ENCODE measurements at regions not wholly inside any gene's neighbourhood (a gene's known extent, or its start where the extent isn't known, plus 50 kb on each side); places are given as distances from the start of the nearest gene placed in this dataset.

DNA sequence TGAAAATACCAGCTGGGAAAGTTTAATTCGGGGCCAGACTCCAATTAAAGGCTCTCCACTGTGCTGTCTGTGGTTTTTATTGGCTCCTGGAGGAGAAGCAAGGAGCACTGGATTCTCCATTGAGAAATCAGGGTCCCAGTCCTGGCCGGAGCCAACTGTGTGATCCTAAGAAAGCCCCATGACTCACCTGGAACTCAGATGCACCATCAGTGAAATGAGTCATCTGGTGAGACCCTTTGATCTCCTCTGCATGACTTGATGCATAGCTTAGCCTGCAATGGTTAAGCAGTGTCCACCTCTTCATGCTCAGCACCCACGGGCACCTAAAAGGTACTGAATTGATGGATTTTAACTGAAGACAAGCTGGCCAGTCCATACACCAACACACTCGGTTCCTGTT, 119.2 kb upstream of the VCX3B start:
- Mint-ChIP-seq H3K36me3 (ENCODE audit: low read depth) (no peaks in the 10 kb centered on the region), H3K4me3 (no peak overlapping the region), H3K27me3 (ENCODE audit: low read depth) (no peaks in the 10 kb centered on the region), H3K9me3 (peaks cover 6% of the 10 kb centered on the region), H3K4me1 (ENCODE audit: low read depth) (no peaks in the 10 kb centered on the region), H3K27ac (no peak overlapping the region)
- CTCF ChIA-PET: no interaction called here
- no peak for DNase-seq
- intact Hi-C loops (cut with micrococcal nuclease): no loop called here

DNA sequence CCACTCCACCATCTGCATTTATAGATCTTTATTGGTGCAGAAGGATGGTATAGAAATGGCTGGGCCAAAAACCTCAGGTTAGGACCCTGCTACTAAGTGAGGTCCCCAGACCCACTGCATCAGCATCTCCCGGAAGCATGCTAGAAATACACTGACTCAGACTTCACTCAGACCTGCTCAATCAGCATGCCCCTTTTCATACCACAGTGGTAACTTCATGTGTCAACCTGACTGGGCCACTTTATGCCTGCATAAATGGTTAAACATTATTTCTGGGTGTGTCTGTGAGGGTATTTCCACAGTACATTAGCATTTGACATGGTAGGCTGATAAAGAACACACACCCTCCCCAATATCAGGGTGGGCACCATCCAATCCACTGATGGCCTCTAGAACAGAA, 118.6 kb upstream of the VCX3B start:
- DNase-seq: no peak
- peaks cover 7% of the 10 kb centered on the region for H3K9me3 Mint-ChIP-seq
- H3K27me3 Mint-ChIP-seq (ENCODE audit: low read depth): no peaks in the 10 kb centered on the region

DNA sequence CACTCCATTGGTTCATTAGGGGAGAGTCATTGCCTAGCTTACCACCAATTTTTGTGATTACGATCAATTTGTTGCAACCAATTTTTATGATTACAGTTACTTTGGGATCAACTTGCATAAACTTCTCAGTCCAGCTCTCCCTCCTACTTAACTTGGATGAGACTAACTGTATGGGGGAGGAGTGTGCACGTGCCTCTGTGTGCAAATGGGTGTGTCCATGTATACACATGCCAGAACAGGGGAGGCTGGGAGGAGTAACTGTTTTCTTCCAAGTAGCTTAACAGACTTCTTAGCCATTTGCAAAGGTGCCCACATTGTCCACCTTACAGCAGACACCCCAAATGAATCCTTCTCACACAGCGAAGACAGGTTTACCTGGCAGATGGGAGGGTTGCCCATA, 117.7 kb upstream of the VCX3B start:
- CTCF ChIA-PET: no interaction called here
- Mint-ChIP-seq H3K4me3 (no peak overlapping the region), H3K4me1 (ENCODE audit: low read depth) (no peaks in the 10 kb centered on the region), H3K27me3 (ENCODE audit: low read depth) (no peaks in the 10 kb centered on the region), H3K9me3 (peaks cover 7% of the 10 kb centered on the region), H3K36me3 (ENCODE audit: low read depth) (no peaks in the 10 kb centered on the region), H3K27ac (no peak overlapping the region)
- intact Hi-C loops (cut with micrococcal nuclease): no loop called here
- no peak for DNase-seq

More for the DNA sequence above, 118.6 kb upstream of the VCX3B start:
- Mint-ChIP-seq H3K27ac (no peak overlapping the region), H3K4me3 (no peak overlapping the region), H3K4me1 (ENCODE audit: low read depth) (no peaks in the 10 kb centered on the region), H3K36me3 (ENCODE audit: low read depth) (no peaks in the 10 kb centered on the region)
- intact Hi-C loops (cut with micrococcal nuclease): no loop called here
- CTCF ChIA-PET: no interaction called here

DNA sequence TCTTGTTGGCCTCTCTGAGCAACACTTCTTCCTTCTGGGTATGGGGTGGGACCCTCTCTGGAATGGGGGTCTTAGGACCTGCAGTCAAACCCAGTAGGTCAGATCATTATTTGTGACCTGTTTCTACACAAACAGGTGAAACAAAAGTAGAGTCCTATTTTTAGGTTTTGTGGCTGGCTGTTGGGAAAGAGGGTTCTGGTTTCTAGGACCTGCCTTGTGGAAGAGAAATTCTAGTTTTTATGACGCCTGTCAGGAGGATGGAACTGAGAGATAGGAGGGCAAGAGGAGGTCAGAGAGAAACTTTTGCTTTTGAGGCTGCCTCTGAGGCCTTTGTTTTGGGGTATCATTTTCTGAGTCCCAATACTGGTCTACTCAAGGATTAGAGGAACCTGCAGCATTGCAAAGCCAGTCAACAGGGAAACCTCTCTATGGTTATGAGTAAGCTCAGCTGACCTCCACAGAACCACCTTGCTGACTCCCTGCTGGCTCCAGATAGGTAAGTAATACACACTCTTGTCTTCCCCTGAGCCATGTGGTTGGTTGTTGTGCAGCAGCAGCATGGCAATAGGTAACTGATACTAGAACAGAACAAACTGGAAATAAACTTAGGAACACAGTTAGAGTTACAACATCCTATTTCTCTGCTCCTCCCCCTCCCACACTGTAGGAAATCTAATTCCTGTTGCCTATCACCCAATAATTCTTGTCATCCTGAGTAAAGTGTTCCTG, 114.7 kb upstream of the VCX3B start:
- no peaks in the 10 kb centered on the region for H3K27me3 Mint-ChIP-seq (ENCODE audit: low read depth)
- no peak for DNase-seq
- no peaks in the 10 kb centered on the region for H3K36me3 Mint-ChIP-seq (ENCODE audit: low read depth)
- no peak overlapping the region for H3K27ac Mint-ChIP-seq
- CTCF ChIA-PET: no interaction called here
- no peaks in the 10 kb centered on the region for H3K4me1 Mint-ChIP-seq (ENCODE audit: low read depth)
- peaks cover 6% of the 10 kb centered on the region for H3K9me3 Mint-ChIP-seq
- no peak overlapping the region for H3K4me3 Mint-ChIP-seq
- intact Hi-C loops (cut with micrococcal nuclease): no loop called here

DNA sequence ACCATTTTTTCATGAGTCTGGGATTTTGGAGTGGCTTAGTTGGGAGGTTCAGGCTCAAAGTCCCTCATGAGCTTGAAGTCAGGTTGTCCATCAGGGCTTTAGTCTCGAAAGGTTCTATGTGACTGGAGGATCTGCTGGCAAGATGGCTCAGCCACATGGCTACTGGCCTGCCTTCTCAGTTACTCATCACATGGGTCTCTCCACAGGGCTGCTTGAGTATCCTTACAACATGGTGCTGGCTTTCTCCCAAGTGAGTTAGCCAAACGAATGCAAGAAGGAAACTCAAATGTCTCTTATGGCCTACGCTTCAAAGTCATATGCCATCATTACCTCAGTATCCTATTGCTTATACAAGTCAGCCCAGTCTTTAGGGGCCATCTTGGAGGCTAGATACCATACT, 106.3 kb upstream of the VCX3B start:
- CTCF ChIA-PET: no interaction called here
- intact Hi-C loops (cut with micrococcal nuclease): no loop called here
- DNase-seq: no peak
- H3K36me3 Mint-ChIP-seq (ENCODE audit: low read depth): no peaks in the 10 kb centered on the region
- no peaks in the 10 kb centered on the region for H3K9me3 Mint-ChIP-seq
- H3K27ac Mint-ChIP-seq: no peak overlapping the region
- H3K4me3 Mint-ChIP-seq: no peak overlapping the region
- no peaks in the 10 kb centered on the region for H3K4me1 Mint-ChIP-seq (ENCODE audit: low read depth)
- H3K27me3 Mint-ChIP-seq (ENCODE audit: low read depth): no peaks in the 10 kb centered on the region

DNA sequence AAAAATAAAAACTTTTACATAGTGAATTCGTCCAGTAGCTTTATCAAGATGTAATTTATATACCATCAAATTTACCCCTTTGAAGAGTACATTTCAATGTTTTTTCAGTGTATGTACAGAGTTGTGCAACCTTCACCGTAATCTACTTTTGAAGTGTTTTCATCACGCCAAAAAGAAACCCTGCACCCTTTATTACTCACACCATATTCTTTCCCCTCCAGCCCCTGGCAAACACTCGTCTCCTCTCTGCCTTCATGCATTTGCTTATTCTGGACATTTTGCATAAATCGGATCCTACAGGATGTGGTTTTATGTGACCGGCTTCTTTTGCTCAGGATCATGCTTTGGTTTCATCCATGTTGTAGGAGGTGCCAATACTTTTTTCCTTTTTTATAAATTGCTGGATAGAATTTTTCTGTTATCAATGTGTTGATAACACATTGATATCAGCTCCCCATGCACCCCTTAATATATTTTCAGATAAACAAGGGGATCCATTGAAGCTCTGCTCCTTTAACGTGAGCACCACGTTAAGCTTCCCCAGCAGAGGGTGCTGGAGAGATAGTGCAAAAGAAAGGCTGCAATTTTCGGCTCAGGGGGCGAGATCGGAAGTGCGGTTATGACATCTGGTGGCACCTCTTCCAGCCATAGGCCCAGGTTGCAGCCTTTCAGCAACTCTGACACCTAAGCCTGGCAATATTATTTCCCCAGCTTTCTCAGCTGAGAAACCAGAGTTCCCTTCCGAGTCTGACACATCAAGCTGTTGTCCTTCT, 100.1 kb upstream of the VCX3B start:
- Mint-ChIP-seq H3K4me1 (ENCODE audit: low read depth) (no peaks in the 10 kb centered on the region), H3K4me3 (no peak overlapping the region), H3K27ac (no peak overlapping the region), H3K27me3 (ENCODE audit: low read depth) (no peaks in the 10 kb centered on the region), H3K36me3 (ENCODE audit: low read depth) (no peaks in the 10 kb centered on the region), H3K9me3 (no peaks in the 10 kb centered on the region)
- intact Hi-C loops (cut with micrococcal nuclease): no loop called here
- no peak for DNase-seq
- CTCF ChIA-PET: no interaction called here

DNA sequence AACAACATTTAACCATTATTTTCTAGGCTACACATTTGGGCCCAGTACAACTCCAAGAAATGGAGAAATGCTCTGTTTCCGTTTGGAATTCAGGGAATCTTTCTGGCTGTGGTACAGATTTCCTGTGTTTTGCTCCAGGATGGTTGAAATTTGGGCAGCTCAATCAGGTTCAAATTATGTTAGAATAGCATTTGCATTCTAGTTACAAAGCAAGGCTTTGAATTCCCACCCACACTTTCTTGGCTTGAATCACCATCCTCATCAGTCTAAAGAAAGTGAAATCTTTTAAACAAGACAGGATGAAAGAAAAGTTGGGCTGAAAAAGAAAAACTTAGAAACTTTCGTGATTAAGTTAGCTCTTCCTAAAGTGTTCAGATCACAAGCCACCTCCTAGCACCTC, 98.1 kb upstream of the VCX3B start:
- H3K4me3 Mint-ChIP-seq: no peak overlapping the region
- intact Hi-C loops (cut with micrococcal nuclease): no loop called here
- no peak overlapping the region for H3K27ac Mint-ChIP-seq
- no peak for DNase-seq
- CTCF ChIA-PET: no interaction called here
- H3K36me3 Mint-ChIP-seq (ENCODE audit: low read depth): no peaks in the 10 kb centered on the region
- H3K4me1 Mint-ChIP-seq (ENCODE audit: low read depth): no peaks in the 10 kb centered on the region
- no peaks in the 10 kb centered on the region for H3K27me3 Mint-ChIP-seq (ENCODE audit: low read depth)
- no peaks in the 10 kb centered on the region for H3K9me3 Mint-ChIP-seq

DNA sequence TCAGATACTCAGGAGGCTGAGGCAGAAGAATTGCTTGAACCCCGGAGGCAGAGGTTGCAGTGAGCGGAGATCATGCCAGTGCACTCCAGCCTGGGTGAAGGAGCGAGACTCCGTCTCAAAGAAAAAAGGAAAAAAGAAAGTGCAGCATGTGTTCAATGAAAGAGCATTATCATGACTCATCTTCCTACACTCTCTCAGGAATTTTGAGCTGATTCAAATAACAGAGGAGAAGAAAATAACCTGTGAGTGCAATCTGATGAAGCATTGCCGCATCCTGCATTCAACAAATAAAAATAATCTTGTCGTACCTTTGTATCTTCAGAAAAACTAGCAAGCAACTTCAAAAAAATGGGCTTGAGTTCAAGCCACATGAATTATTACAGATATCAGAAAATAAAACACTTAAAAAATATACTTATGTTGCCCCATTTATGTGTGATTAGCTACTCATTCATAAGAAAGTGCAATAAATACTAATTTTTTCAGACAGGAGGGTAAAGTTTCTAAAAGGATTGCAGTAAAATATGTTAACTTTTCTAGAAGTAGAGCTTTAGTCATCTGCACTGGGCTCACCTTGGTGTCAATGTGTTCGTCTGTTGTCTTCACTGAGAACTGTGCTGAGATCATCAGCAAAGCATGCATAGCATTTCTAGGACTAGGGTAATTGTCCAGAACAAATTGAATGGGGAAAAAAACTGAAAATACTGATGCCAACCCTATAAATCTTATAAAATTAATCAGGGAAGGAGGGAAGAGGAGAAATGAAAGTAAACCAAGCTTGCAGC, 90.4 kb upstream of the VCX3B start:
- no peak overlapping the region for H3K4me3 Mint-ChIP-seq
- no peak for DNase-seq
- intact Hi-C loops (cut with micrococcal nuclease): no loop called here
- H3K27me3 Mint-ChIP-seq (ENCODE audit: low read depth): no peaks in the 10 kb centered on the region
- H3K4me1 Mint-ChIP-seq (ENCODE audit: low read depth): no peaks in the 10 kb centered on the region
- CTCF ChIA-PET: no interaction called here
- no peaks in the 10 kb centered on the region for H3K36me3 Mint-ChIP-seq (ENCODE audit: low read depth)
- H3K9me3 Mint-ChIP-seq: peaks cover 14% of the 10 kb centered on the region
- H3K27ac Mint-ChIP-seq: no peak overlapping the region

DNA sequence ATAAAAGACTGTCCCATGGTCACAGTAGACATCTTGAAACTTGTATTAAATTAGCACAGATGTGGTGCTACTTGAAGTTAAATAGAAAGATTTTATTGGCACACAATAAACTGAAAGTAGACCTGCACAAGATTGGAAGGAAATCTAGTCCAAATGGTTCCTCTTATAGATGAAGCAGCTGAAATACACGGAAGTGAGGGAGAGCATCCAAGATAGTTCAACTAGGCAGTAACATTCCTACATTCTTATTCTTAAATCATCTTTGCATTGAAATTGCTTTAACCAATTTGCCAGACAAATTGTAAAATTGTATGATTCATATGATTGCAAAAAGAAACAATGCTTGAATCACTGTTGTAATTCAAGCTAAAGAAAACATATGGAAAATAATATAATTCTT, 87.6 kb upstream of the VCX3B start:
- no peak for DNase-seq
- no peaks in the 10 kb centered on the region for H3K4me1 Mint-ChIP-seq (ENCODE audit: low read depth)
- intact Hi-C loops (cut with micrococcal nuclease): no loop called here
- no peaks in the 10 kb centered on the region for H3K36me3 Mint-ChIP-seq (ENCODE audit: low read depth)
- H3K27me3 Mint-ChIP-seq (ENCODE audit: low read depth): no peaks in the 10 kb centered on the region
- H3K27ac Mint-ChIP-seq: no peak overlapping the region
- CTCF ChIA-PET: no interaction called here
- no peak overlapping the region for H3K4me3 Mint-ChIP-seq
- H3K9me3 Mint-ChIP-seq: peaks cover 15% of the 10 kb centered on the region

DNA sequence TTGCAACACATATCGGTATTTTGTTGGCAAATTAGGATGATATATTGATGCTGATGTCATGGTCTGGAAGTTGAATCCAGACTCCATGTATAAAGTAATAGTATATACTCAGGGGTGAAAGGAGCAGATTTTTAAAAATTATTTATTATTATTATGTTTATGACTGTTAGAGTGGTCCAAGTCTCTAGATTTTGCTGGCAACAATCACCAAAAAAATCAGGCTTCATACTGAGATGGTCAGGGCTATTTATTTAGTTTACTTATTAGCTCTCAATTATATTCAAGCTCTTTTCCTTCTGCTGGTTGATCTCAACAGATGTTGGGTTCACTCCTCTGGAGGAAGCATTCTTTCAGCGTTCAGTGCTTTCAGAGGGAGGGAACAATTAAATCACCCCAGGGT, 73.9 kb upstream of the VCX3B start:
- no peak overlapping the region for H3K27ac Mint-ChIP-seq
- H3K27me3 Mint-ChIP-seq (ENCODE audit: low read depth): no peaks in the 10 kb centered on the region
- peaks cover 9% of the 10 kb centered on the region for H3K9me3 Mint-ChIP-seq
- no peak overlapping the region for H3K4me3 Mint-ChIP-seq
- intact Hi-C loops (cut with micrococcal nuclease): no loop called here
- H3K36me3 Mint-ChIP-seq (ENCODE audit: low read depth): no peaks in the 10 kb centered on the region
- CTCF ChIA-PET: no interaction called here
- no peaks in the 10 kb centered on the region for H3K4me1 Mint-ChIP-seq (ENCODE audit: low read depth)
- no peak for DNase-seq

DNA sequence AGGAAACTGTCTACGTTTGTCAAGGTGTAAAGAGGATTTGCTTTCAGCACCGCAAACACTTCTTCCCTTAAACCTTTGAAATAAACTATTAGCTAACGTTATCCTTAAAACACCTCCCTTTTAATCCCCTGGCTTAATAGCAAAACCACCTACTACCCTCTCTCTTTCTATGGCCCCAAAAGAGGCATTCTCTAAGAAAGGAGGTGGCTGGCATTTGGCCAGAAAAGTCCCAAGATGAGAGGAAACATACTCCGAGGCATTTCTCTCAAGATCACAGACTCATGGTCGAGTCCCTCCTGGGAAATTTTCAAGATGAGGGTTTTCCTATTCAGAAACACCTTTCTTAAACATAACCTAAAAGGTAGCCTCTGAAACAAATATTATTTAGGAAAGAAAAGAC, 60.6 kb upstream of the VCX3B start:
- Mint-ChIP-seq H3K27me3 (ENCODE audit: low read depth) (no peaks in the 10 kb centered on the region), H3K27ac (no peak overlapping the region), H3K4me3 (no peak overlapping the region), H3K36me3 (ENCODE audit: low read depth) (no peaks in the 10 kb centered on the region), H3K4me1 (ENCODE audit: low read depth) (no peaks in the 10 kb centered on the region), H3K9me3 (peaks cover 6% of the 10 kb centered on the region)
- CTCF ChIA-PET: no interaction called here
- DNase-seq: no peak
- intact Hi-C loops (cut with micrococcal nuclease): no loop called here

DNA sequence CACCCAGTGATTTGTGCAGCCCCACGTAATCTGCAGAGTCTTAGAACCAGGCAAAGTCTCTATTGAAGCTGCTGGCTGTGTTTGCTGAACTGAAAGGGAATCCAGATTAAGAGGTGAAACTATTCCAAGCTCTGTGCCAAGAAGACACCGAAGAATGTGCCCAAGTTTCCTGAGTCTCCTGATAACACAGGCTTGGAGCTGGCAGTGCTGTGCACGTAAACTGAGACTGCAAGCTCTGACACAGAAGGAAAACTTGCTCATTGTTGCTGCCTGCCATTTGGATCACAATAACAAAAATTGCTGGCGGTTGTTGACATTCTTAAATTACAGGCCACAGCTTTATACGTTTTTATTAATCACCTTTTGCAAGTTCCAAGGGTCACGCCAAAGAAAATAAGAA, 60.2 kb upstream of the VCX3B start:
- DNase-seq: no peak
- Mint-ChIP-seq H3K4me1 (ENCODE audit: low read depth) (no peaks in the 10 kb centered on the region), H3K27ac (no peak overlapping the region), H3K36me3 (ENCODE audit: low read depth) (no peaks in the 10 kb centered on the region), H3K27me3 (ENCODE audit: low read depth) (no peaks in the 10 kb centered on the region), H3K4me3 (no peak overlapping the region), H3K9me3 (peaks cover 6% of the 10 kb centered on the region)
- intact Hi-C loops (cut with micrococcal nuclease): no loop called here
- CTCF ChIA-PET: no interaction called here

DNA sequence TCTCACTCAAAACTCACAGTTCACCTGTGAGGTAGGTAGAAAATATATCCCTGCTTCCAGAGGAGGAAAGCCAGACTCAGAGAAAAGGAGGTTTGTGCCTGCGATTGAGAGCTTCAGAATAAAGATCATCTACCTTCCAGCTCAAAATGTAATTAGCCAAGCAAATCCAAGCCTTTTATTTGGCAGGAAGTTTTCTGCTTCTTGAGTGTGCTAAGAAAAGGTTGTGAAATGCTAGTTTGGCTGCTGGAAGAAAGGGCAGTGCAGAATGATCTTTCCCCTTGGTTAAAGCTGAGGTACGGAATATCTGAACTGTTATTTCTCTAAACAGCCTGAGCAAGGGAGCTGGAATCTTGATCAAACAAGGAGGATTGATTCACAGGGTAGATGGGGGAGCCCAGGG, 59.7 kb upstream of the VCX3B start:
- intact Hi-C loops (cut with micrococcal nuclease): no loop called here
- no peak overlapping the region for H3K4me3 Mint-ChIP-seq
- peaks cover 6% of the 10 kb centered on the region for H3K9me3 Mint-ChIP-seq
- DNase-seq: no peak
- H3K27me3 Mint-ChIP-seq (ENCODE audit: low read depth): no peaks in the 10 kb centered on the region
- H3K36me3 Mint-ChIP-seq (ENCODE audit: low read depth): no peaks in the 10 kb centered on the region
- CTCF ChIA-PET: no interaction called here
- no peak overlapping the region for H3K27ac Mint-ChIP-seq
- no peaks in the 10 kb centered on the region for H3K4me1 Mint-ChIP-seq (ENCODE audit: low read depth)

Data from activated naive CD4-positive, alpha-beta T cell treated with anti-CD3 and anti-CD28 coated beads for 36 hours (primary cell).